PC-3 (cell line): ENCODE measurements at regions not wholly inside any gene's neighbourhood (a gene's known extent, or its start where the extent isn't known, plus 50 kb on each side); places are given as distances from the start of the nearest gene placed in this dataset.

Source experiments
- CTCF ChIP-seq: fragments of 300-600 bp; sonication (generic); conservative IDR thresholded peaks from 2 replicates; pipeline ENCODE4 v1.5.1; 2017; ENCODE audit warnings: antibody characterized with exemption, low read depth, mild to moderate bottlenecking, low read length
- EZH2 ChIP-seq: fragments of 300-600 bp; sonication (generic); IDR thresholded peaks from one replicate; pipeline ENCODE4 v1.6.1; 2017; ENCODE audit warnings: antibody characterized with exemption, mild to moderate bottlenecking, low read length; ENCODE audit not compliant: unreplicated experiment
- EZH2phosphoT487 ChIP-seq: fragments of 300-600 bp; sonication (generic); IDR thresholded peaks from 2 replicates; pipeline ENCODE4 v1.6.1; 2018; ENCODE audit warnings: mild to moderate bottlenecking, antibody characterized with exemption, low read length, borderline replicate concordance

- peak; percentile 28; the same call in 1 of the 2 replicates for TF ChIP-seq CTCF
- TF ChIP-seq EZH2phosphoT487, result no peak
- TF ChIP-seq EZH2, result no peak
These were observed 56.5 kb upstream of the SHISAL1 start for GRCh38 chr22:44369293-44369661.
